Caco-2 (cell line): ENCODE measurements at regions not wholly inside any gene's neighbourhood (a gene's known extent, or its start where the extent isn't known, plus 50 kb on each side); places are given as distances from the start of the nearest gene placed in this dataset.

Source experiments
- BruUV-seq: library from RNA; stranded (reverse); fragments of 400-500 nt; replicated peaks from 2 replicates; lab custom pipeline; 2021; lab: Mats Ljungman, UMichigan
- CTCF ChIA-PET: fragments of 300-600 bp; sonication (Branson Sonifier 250); formaldehyde crosslinking; loops from one replicate; lab custom pipeline; 2022; ENCODE audit warnings: antibody characterized with exemption; lab: Charles Lee
- POLR2A ChIA-PET: fragments of 300-600 bp; sonication (Branson Sonifier 250); formaldehyde crosslinking; loops from one replicate; lab custom pipeline; 2022; ENCODE audit warnings: antibody characterized with exemption; lab: Charles Lee
- DNase-seq, 2 experiments: peaks; one replicate each; pipeline versions ENCODE4 v3.0.0 to v3.0.0-alpha.2; 2020 to 2022
- H3K27me3 ChIP-seq: replicated peaks from 2 replicates; pipeline ENCODE4 v1.6.0; 2011; ENCODE audit warnings: low read length; ENCODE audit not compliant: control insufficient read depth, insufficient read depth
- H3K36me3 ChIP-seq: 2 replicates; pipeline ENCODE4 v1.5.1; 2011; ENCODE audit warnings: low read length; ENCODE audit not compliant: control insufficient read depth, insufficient read depth
- H3K4me1 ChIP-seq: fragments of 250-450 bp; sonication (Bioruptor Pico); 2 replicates; pipeline ENCODE4 v1.5.1; 2020; ENCODE audit warnings: mild to moderate bottlenecking
- H3K4me3 ChIP-seq: 2 replicates; pipeline ENCODE4 v1.5.1; 2011; ENCODE audit warnings: low read depth, mild to moderate bottlenecking, control low read depth, low read length
- H3K9me3 ChIP-seq: fragments of 250-450 bp; sonication (Bioruptor Pico); 2 replicates; pipeline ENCODE4 v1.5.1; 2020; ENCODE audit warnings: mild to moderate bottlenecking, moderate library complexity
- H3K27ac Mint-ChIP-seq: one replicate; pipeline ENCODE4 v1.8.0; 2022; ENCODE audit warnings: mixed read lengths; ENCODE audit not compliant: unreplicated experiment
- H3K27me3 Mint-ChIP-seq: one replicate; pipeline ENCODE4 v1.8.0; 2022; ENCODE audit warnings: mixed read lengths; ENCODE audit not compliant: insufficient read depth, unreplicated experiment
- H3K36me3 Mint-ChIP-seq: one replicate; pipeline ENCODE4 v1.8.0; 2022; ENCODE audit warnings: mild to moderate bottlenecking, mixed read lengths; ENCODE audit not compliant: insufficient read depth, unreplicated experiment
- H3K4me1 Mint-ChIP-seq: one replicate; pipeline ENCODE4 v1.8.0; 2022; ENCODE audit warnings: low read depth, mixed read lengths; ENCODE audit not compliant: unreplicated experiment
- H3K4me3 Mint-ChIP-seq: one replicate; pipeline ENCODE4 v1.8.0; 2022; ENCODE audit warnings: mild to moderate bottlenecking, moderate library complexity, mixed read lengths; ENCODE audit not compliant: unreplicated experiment
- H3K9me3 Mint-ChIP-seq: one replicate; pipeline ENCODE4 v1.8.0; 2022; ENCODE audit warnings: mixed read lengths; ENCODE audit not compliant: unreplicated experiment
- CTCF ChIP-seq, 2 experiments: fragments of 200-600 bp in 1 of 2; IDR thresholded peaks; 1 replicate in 1 of 2; 2 replicates in 1 of 2; pipeline versions ENCODE4 v1.5.1 to v1.8.0; 2011 to 2022; ENCODE audit warnings: antibody characterized with exemption in 1 of 2, control low read depth in 1 of 2, inconsistent platforms in 1 of 2, low read depth in 1 of 2, low read length in 1 of 2, mild to moderate bottlenecking in 1 of 2, moderate library complexity in 1 of 2; ENCODE audit not compliant: insufficient read depth in 1 of 2, severe bottlenecking in 1 of 2, unreplicated experiment in 1 of 2
- intact Hi-C: fragments of 100-400 bp; cut with micrococcal nuclease; formaldehyde crosslinking; loops from one replicate; pipeline ENCODE4 v1.10.0; 2022; ENCODE audit not compliant: unreplicated experiment

- CTCF ChIA-PET, result no interaction called here
- no peak overlapping the region for H3K4me3 Mint-ChIP-seq
- no peak overlapping the region for H3K4me3 ChIP-seq
- no peaks in the 10 kb centered on the region for H3K27me3 Mint-ChIP-seq
- H3K36me3 Mint-ChIP-seq, result no peaks in the 10 kb centered on the region
- no peaks in the 10 kb centered on the region for H3K4me1 Mint-ChIP-seq
- intact Hi-C loops, result no loop called here
- no peaks in the 10 kb centered on the region for H3K36me3 ChIP-seq
- H3K4me1 ChIP-seq, result no peaks in the 10 kb centered on the region
- no peak for TF ChIP-seq CTCF (IDR thresholded peaks at IDR 0.05; ENCODE audit: insufficient read depth in 1 of 2, low read depth in 1 of 2, low read length in 1 of 2, severe bottlenecking in 1 of 2, unreplicated experiment in 1 of 2)
- POLR2A ChIA-PET, result no interaction called here
- no peaks in the 10 kb centered on the region for H3K27me3 ChIP-seq
- no peak for DNase-seq
- no peaks in the 10 kb centered on the region for H3K9me3 ChIP-seq
- no peaks in the 10 kb centered on the region for H3K9me3 Mint-ChIP-seq
- no TSS peak for BruUV-seq
- no peak overlapping the region for H3K27ac Mint-ChIP-seq
Measured at GRCh38 chr2:66281980-66282379, 152.9 kb upstream of the MEIS1 start.

GRCh38 chr2:66279024-66279423, 155.9 kb upstream of the MEIS1 start:
- Mint-ChIP-seq H3K27ac (no peak overlapping the region), H3K27me3 (no peaks in the 10 kb centered on the region), H3K4me1 (no peaks in the 10 kb centered on the region), H3K36me3 (no peaks in the 10 kb centered on the region), H3K9me3 (no peaks in the 10 kb centered on the region), H3K4me3 (no peak overlapping the region)
- no peak for TF ChIP-seq CTCF (IDR thresholded peaks at IDR 0.05; ENCODE audit: insufficient read depth in 1 of 2, low read depth in 1 of 2, low read length in 1 of 2, severe bottlenecking in 1 of 2, unreplicated experiment in 1 of 2)
- ChIA-PET POLR2A (no interaction called here), CTCF (no interaction called here)
- no peaks in the 10 kb centered on the region for H3K4me1 ChIP-seq
- intact Hi-C loops, result no loop called here
- H3K27me3 ChIP-seq, result no peaks in the 10 kb centered on the region
- H3K36me3 ChIP-seq, result no peaks in the 10 kb centered on the region
- no peak overlapping the region for H3K4me3 ChIP-seq
- BruUV-seq, result no TSS peak
- DNase-seq, result no peak
- H3K9me3 ChIP-seq, result no peaks in the 10 kb centered on the region

- no peak overlapping the region for H3K4me3 Mint-ChIP-seq
- H3K36me3 ChIP-seq, result no peaks in the 10 kb centered on the region
- no peak overlapping the region for H3K4me3 ChIP-seq
- H3K27me3 ChIP-seq, result no peaks in the 10 kb centered on the region
- BruUV-seq, result no TSS peak
- H3K27ac Mint-ChIP-seq, result no peak overlapping the region
- ChIA-PET CTCF (no interaction called here), POLR2A (no interaction called here)
- H3K9me3 ChIP-seq, result no peaks in the 10 kb centered on the region
- no peaks in the 10 kb centered on the region for H3K36me3 Mint-ChIP-seq
- no peak for TF ChIP-seq CTCF (IDR thresholded peaks at IDR 0.05; ENCODE audit: insufficient read depth in 1 of 2, low read depth in 1 of 2, low read length in 1 of 2, severe bottlenecking in 1 of 2, unreplicated experiment in 1 of 2)
- H3K9me3 Mint-ChIP-seq, result no peaks in the 10 kb centered on the region
- no peaks in the 10 kb centered on the region for H3K4me1 ChIP-seq
- no peaks in the 10 kb centered on the region for H3K27me3 Mint-ChIP-seq
- intact Hi-C loops, result no loop called here
- DNase-seq, result no peak
- no peaks in the 10 kb centered on the region for H3K4me1 Mint-ChIP-seq
Measured at GRCh38 chr2:66275984-66276383, 158.9 kb upstream of the MEIS1 start.
